Epithelial cell of esophagus (primary cell): ENCODE measurements at regions not wholly inside any gene's neighbourhood (a gene's known extent, or its start where the extent isn't known, plus 50 kb on each side); places are given as distances from the start of the nearest gene placed in this dataset.

Source experiments
- DNase-seq: peaks from one replicate; pipeline ENCODE4 v3.0.0; 2010; ENCODE audit warnings: low read depth
- H3K4me3 ChIP-seq: 2 replicates; pipeline ENCODE4 v1.5.1; 2011; ENCODE audit warnings: mild to moderate bottlenecking, low read length, control low read depth
- TF ChIP-seq, protein P1 (sequence below): IDR thresholded peaks from 2 replicates; pipeline ENCODE4 v1.5.1; 2011; ENCODE audit warnings: low read depth, mild to moderate bottlenecking, low read length, control low read depth, inconsistent platforms; ENCODE audit not compliant: insufficient read depth; ENCODE audit errors: missing control alignments

DNA sequence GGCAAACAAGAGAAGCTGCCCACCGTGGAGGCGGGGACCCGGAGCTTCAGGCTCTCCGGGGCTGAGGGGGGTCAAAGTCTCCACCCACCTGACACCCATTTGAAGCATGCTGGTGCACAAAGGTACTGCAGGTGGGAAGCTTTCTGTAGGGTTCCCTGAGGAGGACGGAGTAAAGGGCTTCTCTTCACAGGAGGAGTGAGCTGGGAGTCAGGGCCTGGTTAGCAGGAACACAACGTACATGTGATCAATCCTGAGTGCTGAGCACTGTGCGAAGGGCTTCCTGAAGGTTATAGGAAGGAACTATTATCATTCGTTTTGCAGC, 252.9 kb upstream of the RPL38 start:
- no peak for DNase-seq
- TF ChIP-seq, protein P1, sequence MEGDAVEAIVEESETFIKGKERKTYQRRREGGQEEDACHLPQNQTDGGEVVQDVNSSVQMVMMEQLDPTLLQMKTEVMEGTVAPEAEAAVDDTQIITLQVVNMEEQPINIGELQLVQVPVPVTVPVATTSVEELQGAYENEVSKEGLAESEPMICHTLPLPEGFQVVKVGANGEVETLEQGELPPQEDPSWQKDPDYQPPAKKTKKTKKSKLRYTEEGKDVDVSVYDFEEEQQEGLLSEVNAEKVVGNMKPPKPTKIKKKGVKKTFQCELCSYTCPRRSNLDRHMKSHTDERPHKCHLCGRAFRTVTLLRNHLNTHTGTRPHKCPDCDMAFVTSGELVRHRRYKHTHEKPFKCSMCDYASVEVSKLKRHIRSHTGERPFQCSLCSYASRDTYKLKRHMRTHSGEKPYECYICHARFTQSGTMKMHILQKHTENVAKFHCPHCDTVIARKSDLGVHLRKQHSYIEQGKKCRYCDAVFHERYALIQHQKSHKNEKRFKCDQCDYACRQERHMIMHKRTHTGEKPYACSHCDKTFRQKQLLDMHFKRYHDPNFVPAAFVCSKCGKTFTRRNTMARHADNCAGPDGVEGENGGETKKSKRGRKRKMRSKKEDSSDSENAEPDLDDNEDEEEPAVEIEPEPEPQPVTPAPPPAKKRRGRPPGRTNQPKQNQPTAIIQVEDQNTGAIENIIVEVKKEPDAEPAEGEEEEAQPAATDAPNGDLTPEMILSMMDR = no peak
- H3K4me3 ChIP-seq = no peak overlapping the region

DNA sequence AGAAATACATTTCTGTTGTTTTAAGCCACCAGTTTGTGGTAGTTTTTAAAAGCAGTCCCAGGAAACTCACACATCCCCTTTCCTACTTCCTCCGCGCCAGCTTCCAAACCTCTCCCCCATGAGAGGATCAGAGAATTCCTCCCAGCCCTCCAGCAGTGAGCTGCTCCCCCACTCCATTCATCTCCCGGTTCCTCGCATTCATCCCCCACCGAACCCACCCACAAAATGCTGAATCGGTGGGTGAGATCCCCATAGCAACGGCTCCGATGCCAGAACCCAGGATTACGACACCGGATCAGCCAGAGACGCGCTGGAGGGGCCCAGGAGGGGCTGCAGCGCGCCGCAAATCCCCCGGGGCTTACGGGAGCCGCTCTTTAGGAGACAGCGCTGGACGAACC, 251.4 kb upstream of the RPL38 start:
- TF ChIP-seq, protein P1 = no peak
- H3K4me3 ChIP-seq = no peak overlapping the region
- no peak for DNase-seq

DNA sequence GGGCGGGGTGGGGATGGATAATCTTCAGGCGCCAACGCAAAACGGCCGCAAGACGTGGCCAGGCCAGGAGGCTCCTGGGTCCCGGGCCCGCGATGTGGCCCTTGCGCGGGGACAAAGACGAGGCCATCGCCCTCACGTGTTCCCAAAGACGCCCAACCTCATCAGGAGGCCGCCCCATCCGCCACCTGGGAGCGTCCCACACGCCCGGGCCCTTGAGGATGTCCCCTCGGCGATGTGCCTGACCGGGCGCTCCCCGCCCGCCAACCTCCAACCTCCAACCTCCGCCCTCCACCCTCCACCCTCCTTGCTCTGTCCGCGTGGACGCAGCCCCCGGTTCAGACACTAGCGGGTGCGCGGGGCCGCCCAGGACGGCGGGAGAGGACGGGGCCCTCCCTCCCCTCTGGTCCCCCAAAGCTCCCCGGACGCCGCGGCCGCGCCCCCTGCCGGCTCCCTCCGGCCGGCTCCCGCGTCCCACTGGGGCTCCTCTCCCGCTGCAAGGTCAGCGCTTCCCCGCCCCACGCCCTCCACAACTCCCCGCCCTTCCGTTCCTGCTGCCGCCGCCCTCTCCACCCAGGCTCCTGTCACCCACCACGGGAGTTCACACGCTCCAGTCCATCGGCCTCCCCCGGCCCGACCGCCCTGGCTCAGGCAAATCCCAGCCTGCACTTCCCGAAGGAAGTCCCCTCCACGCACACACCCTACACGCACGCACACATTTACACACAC, 250.8 kb upstream of the RPL38 start:
- no peak for DNase-seq
- no peak overlapping the region for H3K4me3 ChIP-seq
- TF ChIP-seq, protein P1 = no peak

DNA sequence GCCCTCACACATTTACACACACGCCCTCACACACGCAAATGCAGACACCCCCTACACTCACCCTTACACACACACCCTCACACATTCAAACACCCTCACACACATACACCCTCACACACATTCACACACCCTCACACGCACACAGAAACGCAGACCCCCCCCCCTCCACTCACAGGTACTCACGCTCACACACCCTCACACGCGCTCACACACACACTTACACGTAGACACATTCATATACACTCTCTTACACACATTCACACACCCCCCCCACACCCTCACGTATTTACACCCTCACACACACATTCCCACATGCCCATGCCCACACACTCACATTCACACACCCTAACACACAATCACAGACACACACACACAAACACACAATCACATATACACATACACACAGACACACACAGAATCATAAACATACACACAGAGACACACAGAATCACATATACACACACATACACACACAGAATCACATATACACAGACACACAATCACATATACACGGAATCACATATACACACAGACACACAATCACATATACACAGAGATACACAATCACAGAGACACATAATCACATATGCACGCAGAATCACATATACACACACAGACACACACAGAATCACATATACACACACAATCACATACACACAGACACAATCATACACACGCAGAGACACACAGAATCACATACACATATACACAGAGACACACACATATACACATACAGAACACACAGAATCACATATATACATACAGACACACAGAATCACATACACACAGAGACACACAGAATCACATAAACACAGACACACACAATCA, 250.1 kb upstream of the RPL38 start:
- DNase-seq = no peak
- no peak overlapping the region for H3K4me3 ChIP-seq
- TF ChIP-seq, protein P1 = no peak

DNA sequence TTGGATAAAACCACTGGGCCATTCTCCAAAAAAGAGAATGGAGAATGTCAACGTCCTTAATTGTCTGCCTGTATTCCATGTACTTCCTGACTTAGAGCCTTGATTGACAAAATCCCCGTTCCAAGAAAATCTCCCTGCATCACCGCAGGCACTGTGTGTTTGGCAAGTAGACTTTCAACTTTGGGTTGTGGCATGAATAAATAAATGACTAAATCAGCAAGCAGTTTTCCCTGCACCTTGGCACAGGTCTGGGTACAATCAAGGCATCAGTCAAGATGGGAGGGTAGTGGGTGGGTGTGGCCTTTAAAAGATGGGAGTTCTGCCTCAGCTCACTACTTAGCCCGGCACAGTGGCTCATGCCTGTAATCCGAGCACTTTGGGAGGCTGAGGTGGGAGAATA, 248.5 kb upstream of the RPL38 start:
- no peak for DNase-seq
- TF ChIP-seq, protein P1 = no peak
- H3K4me3 ChIP-seq = no peak overlapping the region

DNA sequence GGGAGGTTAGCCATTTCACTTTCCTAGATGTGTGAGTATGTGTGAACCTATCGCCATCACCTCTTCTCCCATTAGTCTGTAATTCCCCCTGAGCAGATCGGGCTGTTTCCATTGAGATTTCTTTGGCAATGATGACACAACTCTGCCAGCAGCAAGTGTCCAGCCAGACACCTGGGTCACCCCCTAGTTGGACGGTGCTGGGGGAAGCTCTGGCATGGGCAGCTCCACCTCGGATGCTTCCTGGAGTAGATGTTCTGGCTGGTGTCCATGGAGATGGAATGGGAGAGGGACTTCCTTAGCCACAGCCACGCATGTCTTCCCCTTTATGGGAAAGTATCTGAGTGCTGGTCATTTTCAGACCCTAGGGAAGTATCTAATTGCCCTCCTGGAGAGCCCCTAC, 247.9 kb upstream of the RPL38 start:
- H3K4me3 ChIP-seq = no peak overlapping the region
- DNase-seq = no peak
- TF ChIP-seq, protein P1 = no peak

DNA sequence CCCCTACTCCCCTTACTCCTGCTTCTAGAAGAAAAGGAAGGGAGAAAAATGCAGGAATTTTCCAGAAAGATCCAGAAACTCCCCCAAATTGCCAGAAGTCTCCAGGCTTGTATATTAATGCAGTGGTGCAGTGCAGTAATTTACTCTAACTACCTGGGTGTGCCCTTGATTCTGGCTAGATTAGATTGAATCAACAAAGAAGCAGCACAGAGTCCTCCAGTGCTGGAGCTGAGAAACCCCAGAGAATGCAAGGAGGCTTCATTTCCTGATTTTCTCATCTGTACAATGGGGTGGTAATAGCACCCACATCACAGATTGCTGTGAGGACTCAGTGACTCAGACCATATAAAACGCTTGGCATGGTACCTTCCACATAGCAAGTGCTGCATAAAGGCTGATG, 247.3 kb upstream of the RPL38 start:
- no peak overlapping the region for H3K4me3 ChIP-seq
- no peak for DNase-seq
- TF ChIP-seq, protein P1 = no peak
